Fibroblast of skin of left biceps (primary cell): ENCODE measurements at regions not wholly inside any gene's neighbourhood (a gene's known extent, or its start where the extent isn't known, plus 50 kb on each side); places are given as distances from the start of the nearest gene placed in this dataset.
A peak's percentile ranks its signal among the peaks of the same experiment; 100 is the strongest.
"Not testable (repeated sequence)": the region's sequence is repeated elsewhere in the genome, so short reads cannot be mapped to it uniquely, and the experiment has no call there.

Experiments
- DNase-seq, 2 experiments: peaks; one replicate each; pipeline ENCODE4 v3.0.0-alpha.2; 2013; ENCODE audit warnings: low read depth in 2 of 2

DNA sequence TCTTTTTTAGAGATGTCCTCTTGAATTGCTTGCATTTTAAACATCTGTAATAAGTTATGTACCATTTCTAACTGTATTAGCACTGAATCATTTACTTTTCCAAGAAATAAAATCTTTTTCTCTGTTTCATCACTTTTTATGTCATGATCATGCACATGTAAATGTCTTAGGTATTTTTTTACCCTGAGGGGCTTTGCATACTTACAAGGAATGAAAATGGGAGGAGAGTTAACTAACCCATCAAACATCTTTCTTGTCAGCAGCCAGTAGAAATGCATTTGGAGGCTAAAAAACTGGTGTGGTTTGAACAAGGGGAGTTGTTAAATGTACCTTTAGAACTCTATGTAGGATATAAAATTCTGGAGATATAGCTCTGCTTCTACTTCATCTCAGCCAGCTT lies 1080.3 kb downstream of the GALC start:
- DNase-seq: peak; percentile 75 to 84

DNA sequence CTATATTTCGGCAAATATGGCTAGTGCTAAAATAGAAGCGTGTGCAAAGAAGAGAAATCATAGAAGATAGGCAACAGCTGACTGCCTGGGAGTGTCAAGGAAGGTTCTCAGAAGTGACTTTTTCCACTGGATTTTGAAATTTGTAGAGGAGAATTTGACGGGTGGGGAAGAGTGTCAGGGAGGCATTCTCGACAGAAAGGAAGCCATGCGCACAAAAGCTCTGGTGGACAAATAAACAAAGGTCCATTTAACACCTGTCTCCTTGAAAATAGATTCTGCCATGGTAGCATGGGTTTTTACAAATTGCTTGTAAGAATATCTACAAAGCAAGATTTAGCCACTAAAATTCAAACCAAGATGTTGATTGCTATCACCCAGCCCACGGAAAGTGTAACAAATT lies 1081.5 kb downstream of the GALC start:
- DNase-seq: no peak

DNA sequence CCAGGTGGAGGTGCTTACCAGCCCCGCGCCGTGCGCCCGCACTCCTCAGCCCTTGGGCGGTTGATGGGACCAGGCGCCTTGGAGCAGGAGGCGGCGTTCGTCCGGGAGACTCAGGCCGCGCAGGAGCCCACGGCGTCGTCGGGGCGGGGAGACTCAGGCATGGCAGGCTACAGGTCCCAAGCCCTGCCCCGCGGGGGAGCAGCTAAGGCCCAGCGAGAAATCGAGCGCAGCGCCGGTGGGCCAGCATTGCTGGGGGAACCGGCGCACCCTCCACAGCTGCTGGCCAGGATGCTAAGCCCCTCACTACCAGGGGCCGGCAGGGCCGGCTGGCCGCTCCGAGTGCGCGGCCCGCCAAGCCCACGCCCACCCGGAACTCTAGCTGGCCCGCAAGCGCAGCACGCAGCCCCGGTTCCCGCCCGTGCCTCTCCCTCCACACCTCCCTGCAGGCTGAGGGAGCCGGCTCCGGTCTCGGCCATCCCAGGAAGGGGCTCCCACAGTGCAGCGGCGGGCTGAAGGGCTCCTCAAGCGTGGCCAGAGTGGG lies 1087.5 kb downstream of the GALC start:
- DNase-seq: not testable (repeated sequence)

DNA sequence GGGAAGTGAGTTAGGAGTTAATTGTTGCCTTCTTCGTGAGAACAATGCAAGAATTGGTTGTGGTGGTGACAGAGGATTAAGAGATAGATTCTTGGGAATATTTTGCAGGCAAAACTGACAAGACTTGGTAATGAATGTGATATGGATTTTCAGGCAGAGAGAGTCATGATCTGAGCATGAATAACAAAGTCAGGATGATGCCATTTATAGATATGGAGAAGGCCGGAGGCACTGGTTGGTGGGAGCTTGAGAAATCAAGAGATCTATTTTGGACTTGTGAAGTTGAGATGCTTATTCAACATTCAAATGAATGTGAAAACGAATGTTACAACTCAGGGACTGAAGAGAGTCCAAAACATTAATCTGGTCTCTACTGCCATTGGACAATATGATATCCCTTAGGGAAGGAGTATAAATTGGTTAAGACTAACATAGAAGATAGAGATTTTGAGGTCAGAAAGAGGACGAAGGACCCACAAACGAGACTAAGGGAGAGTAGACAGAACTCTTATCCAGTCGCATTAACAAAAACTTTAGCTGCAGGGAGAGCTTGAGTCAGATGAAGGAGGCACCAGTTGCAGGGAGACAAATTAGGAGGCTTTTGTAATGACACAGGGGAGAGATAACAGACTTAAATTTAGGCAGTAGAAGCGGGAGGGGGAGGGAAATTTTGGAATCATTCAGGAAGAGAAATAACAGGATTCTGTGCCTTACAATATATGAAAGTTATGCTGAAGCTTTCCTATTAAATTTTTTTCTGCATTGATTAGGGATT lies 1090.6 kb downstream of the GALC start:
- no peak for DNase-seq

DNA sequence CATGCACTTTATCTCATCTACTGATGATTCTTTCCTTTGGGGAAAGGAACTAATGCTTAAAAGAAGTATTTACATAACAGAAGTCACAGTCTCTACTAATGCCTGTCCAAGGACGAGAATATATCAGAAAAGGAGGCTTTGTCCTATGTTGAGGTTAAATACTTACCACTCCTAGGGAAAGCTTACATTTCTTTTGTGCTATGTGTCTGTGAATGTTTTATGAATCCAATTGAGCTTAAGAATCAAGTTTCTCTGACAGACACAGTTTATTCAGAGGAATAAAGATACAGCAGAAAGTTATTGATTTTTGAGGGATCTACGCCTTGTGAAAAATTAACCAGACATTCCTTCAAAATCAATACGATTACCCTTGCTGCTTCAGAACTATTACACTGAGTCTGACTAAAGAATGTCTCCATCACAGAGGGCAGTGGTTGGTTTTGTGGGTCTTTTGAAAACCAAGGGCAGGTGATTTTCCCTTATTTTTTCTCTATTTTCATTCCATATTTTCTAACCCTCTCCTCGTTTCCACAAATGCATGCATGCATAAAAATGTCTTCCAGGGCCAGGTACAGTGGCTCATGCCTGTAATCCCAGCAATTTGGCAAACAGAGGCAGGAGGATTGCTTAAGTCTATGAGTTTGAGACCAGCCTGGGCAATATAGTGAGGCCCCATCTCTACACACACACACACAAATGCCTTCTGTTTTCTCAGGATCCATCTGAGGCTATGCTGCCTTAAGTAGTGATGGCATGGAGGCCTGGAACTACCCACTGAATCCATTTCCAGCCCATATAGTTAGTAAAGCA lies 1095.1 kb downstream of the GALC start:
- no peak for DNase-seq

DNA sequence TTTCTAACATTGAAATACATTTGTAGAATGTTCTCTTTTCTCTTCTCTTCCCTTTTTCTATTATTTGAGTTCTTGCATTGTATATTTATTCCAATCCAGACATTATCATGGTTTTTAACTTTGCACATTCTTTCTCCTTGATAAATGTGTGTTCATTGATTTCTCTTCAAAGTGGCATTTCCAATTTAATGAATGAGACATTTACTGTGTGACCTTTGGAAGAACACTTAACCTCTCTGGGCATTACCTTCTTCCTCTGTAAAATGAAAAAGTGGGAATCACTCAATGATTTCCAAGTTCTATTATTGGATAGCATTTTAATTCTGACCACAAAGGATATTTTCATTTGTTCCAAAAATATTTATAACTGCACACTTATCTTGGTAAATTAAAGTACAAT lies 1095.8 kb downstream of the GALC start:
- no peak for DNase-seq

DNA sequence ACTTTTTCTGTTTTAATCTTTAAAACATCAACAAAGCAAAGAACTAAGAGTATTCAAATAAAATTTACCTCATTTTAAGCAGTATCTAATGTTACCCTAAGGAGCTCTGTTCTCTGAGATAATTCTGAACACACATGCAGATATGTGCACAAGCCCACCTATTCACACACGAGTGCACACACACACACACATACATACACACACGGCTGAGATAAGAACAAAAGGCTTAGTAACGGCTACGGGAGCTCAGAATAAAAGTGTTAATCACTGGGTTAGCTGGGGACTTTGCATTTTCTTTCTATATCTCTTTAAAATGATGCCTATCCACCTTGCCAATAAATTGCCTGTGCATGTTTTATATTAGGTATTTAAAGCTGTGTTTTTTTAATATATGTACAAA lies 1096.3 kb downstream of the GALC start:
- no peak for DNase-seq

DNA sequence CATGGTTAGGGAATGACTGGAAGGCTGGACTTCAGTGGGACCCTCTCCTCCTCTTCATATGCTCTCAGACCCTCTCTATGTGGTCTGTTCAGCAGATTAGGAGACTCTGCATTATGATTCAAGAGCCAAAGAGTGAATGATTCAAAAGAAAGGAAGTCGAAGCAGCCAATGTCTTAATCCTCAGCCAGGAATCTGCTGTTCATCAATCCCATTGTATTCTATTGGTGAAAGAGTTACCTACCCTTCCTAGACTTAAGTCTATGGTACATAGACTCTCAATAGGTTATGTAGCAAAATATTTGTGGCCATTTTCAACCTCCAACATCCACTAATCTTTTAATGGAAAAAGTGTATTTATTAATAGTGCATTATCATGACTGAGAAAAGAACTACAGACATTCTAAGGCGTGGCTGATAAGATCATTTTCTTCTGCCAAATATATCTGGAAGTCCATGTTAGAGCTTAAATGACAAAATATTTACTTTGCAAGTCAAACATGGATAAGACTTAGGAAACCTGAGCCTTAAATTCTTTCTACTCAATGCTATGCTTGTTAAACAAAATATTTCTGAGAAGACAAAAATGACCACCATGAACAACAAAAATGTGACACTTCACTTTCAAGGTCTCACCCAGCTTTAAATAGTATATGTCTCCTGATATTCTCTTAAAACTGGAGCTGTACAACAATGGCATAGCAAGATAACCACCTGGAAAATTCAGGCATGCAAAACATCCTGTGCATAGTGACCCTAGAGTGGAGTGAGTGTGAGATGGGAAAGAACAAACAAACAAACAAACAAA lies 1100.6 kb downstream of the GALC start:
- no peak for DNase-seq

DNA sequence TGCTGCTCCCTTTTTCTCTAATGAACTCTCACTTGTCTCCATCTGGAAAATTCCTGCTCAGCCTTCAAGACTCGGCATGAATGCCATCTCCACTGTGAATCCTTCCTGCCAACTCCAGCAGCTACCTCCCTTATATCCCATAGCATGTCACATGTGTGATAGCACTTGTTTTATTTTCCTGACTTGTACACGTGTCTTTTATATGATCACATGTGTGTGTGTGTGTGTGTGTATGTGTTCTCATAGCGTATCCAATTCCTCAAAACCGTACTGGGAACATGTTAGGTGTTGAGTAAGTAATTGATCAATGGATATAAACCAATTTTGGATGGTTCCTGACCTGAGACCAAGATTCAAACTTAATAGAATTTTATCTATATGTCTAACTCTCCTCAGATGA lies 1107.7 kb downstream of the GALC start:
- no peak for DNase-seq

DNA sequence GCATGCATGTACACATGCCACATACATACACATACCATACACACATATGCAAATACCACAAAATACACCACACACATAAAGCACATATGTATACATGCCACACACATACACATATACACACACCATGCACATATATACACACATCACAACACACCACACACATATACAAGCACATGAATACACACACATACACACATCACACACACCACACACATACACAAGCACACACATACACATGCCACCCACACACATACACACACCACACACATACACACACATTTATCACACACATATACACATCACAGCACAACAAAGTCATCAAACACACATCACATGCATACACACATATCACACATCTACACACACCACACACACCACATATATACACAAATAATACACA lies 1108.5 kb downstream of the GALC start:
- DNase-seq: no peak

DNA sequence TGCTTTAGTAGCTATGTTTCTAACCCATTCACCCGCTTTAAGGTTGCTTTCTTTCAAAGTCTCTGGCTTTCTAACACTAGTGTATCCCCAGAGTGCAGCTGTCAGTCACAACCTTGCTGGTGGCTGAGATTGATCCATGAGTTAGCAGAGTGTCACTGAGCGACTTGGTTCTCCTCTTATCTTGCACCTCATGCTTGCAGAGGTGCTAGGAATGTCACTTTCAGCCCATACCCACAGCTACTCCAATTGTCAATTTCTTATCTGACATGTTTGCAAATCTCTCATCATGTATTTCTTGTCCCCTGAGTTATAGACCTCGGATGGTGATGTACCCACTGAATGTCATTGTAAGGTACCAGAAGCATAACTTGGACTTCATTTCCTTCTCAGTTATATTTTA lies 1110.2 kb downstream of the GALC start:
- no peak for DNase-seq

DNA sequence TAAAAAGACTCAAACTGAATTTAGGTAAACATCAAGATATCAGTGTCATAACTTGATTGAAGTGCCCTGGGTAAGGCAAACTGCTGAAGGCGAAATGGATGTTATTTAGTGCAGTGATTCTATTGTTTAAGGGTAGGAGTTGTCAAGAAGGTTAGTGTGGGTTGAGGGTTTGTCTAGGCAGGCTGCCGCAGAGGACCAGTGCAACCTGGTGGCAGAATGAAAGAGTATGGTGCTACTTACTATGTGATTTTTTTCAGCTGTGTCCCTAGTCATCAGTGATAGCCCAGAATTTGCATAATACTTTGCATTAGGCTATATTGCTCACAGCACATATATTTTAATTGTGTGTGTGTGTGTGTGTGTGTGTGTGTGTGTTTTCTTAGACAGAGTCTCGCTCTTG lies 1127.0 kb downstream of the GALC start:
- no peak for DNase-seq

DNA sequence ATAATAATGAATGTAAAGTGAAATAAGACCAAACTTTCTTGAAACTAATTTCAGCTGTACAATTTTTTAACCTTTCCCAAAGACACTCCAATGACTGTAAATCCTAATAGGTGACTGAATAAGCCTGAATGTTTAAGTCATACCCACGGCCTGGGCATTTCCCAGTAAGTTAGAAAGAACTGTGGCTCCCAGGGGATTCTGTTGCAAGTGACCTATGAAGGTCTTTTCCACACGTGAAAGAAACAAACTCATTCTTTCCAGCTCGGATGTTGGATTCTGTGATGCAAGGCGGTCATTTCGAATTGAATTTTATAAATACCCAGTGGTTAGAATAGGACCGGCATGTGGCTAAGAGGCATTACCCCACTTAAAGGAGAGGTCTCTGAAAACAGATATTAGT lies 1134.4 kb downstream of the GALC start:
- no peak for DNase-seq

DNA sequence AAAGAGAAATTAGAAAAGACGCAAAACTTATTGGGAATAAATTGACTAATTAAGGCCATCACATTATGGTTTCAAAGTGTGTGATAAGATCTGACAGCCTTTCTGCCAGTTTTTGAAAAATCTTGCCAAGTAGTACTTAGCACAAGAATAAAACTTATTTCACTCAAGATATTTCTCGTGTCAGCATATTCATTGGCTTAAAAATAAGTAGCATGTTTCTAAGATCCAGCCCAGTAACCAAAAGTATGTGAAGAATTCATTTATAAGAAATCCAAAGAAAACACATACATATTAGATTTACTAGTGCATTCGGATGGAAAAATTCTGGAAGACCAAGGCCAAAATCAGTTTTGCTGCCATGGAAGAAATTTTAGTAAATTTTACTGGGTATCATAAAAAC lies 1135.0 kb downstream of the GALC start:
- peak; percentile 56 to 63 for DNase-seq

DNA sequence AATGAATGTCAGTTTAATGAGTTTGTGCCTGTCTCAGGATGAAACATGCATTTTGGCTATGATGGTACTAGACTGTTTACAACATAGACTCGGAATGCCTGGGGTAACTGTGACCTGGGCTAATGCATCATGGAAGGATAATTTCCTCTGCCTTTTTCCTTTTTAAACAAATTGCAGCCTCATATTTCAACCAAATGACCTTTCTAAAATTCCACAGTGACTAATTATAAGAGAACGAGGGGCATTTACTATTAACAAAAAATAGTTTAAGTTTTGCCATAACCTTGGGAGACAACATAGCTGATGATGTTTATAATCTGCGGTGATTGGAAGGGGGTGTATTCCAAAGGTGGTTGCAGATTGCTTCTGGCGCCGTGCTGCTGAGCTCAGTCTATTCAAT lies 1140.5 kb downstream of the GALC start:
- peak in 1 of 2 experiments; percentile 29 for DNase-seq

DNA sequence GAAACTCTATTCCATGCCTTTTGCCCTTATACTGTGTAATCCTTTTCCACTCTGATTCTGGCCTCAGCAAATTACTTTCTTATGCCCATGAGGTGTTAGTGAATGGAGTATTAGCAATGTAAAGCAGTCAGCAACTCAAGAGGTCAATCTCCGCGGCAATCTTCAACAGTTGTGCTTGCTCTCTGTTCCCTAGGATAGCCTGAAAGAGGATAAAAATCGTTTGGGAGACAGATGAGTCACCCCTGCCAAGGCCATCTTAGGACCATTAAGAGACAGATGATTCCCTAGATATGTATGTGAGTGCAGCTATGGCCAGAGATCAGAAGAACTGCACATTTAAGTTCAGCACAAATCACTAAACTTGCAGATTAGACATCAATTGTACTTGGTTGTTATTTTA lies 1145.8 kb downstream of the GALC start:
- DNase-seq: no peak

DNA sequence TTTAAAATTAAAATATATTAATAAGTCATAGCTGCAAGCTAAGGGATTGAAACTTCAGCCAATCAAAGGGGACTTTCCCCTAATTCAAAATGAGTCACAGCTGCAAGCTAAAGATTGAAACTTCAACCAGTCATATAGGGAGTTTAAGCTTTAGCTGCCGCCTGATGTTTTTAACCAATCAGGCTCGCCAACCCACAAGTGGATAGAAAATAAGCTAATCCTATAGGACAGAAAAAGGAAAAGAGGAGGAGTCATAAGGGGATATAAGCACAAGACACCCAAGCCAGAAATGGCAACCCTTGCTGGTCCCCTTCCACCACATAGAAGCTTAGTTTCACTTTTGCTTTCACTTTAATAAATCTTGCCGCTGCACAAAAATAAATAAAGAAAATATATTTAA lies 1154.6 kb downstream of the GALC start:
- no peak for DNase-seq

DNA sequence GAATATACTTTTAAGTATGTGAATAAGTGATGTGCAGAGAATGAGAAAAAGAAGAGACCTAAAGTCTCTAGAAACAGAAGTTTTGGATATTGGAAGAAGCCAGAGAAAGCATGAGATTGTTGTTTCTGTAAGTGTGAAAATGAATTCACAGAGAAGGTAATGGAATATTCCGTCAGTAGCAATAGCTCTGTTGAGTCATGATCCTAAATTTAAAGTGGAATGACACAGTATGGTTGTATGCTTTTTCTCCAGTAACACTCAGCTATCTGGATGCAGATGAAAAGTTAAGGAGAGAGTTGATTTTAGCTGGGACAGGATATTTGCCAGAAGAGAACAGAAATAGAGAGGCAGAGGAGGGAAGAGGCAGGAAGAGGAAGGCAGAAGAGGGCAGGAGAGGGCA lies 1166.3 kb downstream of the GALC start:
- DNase-seq: no peak

DNA sequence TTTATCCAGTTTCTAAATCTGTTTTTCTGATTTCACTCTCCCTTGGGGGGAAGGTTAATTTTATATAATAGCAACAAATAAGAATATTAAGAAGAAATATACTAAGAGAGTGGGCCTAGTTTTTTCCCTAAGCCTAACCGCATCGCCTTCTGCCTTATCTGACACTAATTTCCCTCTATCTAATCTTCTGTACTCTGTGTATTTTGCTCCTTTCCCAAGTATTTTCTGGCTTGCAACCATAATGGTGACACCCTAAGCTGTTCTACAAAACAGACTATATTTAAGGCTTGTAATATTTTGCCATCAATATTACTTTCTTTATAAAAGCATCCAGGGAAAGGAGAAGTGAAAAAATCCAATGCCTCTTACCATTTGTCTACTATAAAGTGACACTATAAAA lies 1168.8 kb downstream of the GALC start:
- DNase-seq: no peak

DNA sequence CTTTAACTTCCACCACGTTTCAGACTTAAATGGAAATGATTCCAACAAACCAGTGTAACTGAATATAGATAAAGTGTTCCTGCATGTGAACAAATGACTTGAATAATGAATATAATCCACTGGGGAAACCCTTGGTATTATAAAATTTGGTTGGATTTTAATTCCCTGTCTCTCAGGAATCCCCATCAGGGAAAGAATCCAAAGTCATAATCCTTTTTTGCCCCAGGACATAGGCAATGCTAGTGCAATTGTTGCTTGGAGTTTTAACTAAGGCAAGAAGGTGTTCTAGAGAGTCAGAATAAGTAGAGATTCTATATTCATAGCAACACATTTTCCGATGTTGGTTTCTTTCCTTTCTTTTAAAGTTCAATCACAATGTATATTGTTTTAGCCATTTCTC lies 1169.4 kb downstream of the GALC start:
- DNase-seq: no peak

DNA sequence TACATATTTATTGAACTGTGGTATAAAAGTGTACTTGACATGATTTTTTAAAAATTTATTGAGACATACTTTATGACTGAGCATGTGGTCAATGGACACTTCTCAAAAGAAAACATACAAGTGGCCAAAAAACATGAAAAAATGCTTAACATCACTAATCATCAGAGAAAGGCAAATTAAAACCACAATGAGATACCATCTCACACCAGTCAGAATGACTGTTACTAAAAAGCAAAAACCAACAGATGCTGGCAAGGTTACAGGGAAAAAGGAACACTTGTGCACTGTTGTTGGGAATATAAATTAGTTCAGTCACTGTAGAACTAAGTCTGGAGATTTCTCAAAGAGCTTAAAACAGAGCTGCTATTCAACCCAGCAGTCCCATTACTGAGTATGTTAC lies 1177.6 kb downstream of the GALC start:
- DNase-seq: no peak

DNA sequence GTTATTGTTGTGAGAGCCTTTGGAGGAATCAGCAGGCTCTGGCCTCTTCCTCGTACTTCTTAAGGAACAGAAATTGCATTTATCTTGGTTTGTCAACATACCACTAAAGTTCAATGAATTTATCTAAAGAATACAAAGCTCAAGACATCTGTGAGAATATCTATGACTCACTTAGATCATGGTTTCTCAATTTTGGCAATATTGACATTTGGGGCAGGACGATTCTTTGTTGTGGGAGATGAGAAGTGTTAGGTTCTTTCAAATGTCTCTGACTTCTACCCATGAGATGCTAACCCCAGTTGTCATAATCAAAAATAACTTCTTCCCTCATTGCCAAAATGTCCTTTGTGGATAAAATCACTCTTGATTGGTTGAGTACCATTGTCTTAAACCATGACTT lies 1190.3 kb downstream of the GALC start:
- no peak for DNase-seq
